ENCODE measurements at regions not wholly inside any gene's neighbourhood (a gene's known extent, or its start where the extent isn't known, plus 50 kb on each side); places are given as distances from the start of the nearest gene placed in this dataset.

- no peak for TF ChIP-seq POLR2A (IDR thresholded peaks at IDR 0.05; ENCODE audit: low read length)
- no peak for TF ChIP-seq KDM1A (IDR thresholded peaks at IDR 0.05; ENCODE audit: low read depth)
- no peak for TF ChIP-seq CTCF (IDR thresholded peaks at IDR 0.05)
- no peak for TF ChIP-seq REST (IDR thresholded peaks at IDR 0.05)
- TF ChIP-seq MAFK (IDR thresholded peaks at IDR 0.05; ENCODE audit: partially characterized antibody), result no peak
- no peak for TF ChIP-seq CHD2 (IDR thresholded peaks at IDR 0.05; ENCODE audit: low read length, partially characterized antibody)
- TF ChIP-seq CEBPB (IDR thresholded peaks at IDR 0.05), result no peak
- TF ChIP-seq JUNB (IDR thresholded peaks at IDR 0.05), result no peak
- TF ChIP-seq E2F6 (IDR thresholded peaks at IDR 0.05; ENCODE audit: borderline replicate concordance, low read depth), result no peak
These were observed 166.3 kb downstream of the RASSF9 start for GRCh38 chr12:85669911-85670310.
